CD4-positive, CD25-positive, alpha-beta regulatory T cell (primary cell): ENCODE measurements at regions not wholly inside any gene's neighbourhood (a gene's known extent, or its start where the extent isn't known, plus 50 kb on each side); places are given as distances from the start of the nearest gene placed in this dataset.
"Not testable (repeated sequence)": the region's sequence is repeated elsewhere in the genome, so short reads cannot be mapped to it uniquely, and the experiment has no call there.

Experiments
- ATAC-seq, 2 donors: fragments of 150-1000 bp; cut with Tn5 transposase; one replicate each; pipeline ENCODE4 v1.10.0; 2021; ENCODE audit warnings: low read depth in 2 of 2, moderate number of reproducible peaks in 2 of 2, moderate library complexity in 1 of 2
- DNase-seq, 3 donors: peaks; one replicate each; pipeline versions ENCODE4 v3.0.0 to v3.0.0-alpha.2; 2012 to 2022; ENCODE audit warnings: mixed read lengths in 1 of 3
- H3K27ac ChIP-seq: one replicate; pipeline ENCODE4 v1.7.0; 2013; ENCODE audit warnings: mild to moderate bottlenecking, low read length; ENCODE audit not compliant: insufficient read depth, poor library complexity, severe bottlenecking
- H3K27me3 ChIP-seq: one replicate; pipeline ENCODE4 v1.7.0; 2013; ENCODE audit warnings: low read length; ENCODE audit not compliant: control insufficient read depth, insufficient read depth
- H3K36me3 ChIP-seq: one replicate; pipeline ENCODE4 v1.7.0; 2013; ENCODE audit warnings: mild to moderate bottlenecking, low read length, moderate library complexity; ENCODE audit not compliant: control insufficient read depth, insufficient read depth
- H3K4me1 ChIP-seq: 2 replicates; pipeline ENCODE4 v1.7.0; 2013; ENCODE audit warnings: mild to moderate bottlenecking, low read length; ENCODE audit not compliant: insufficient read depth, control insufficient read depth, poor library complexity, severe bottlenecking
- H3K4me3 ChIP-seq: one replicate; pipeline ENCODE4 v1.7.0; 2013; ENCODE audit warnings: low read depth, mild to moderate bottlenecking, low read length, moderate library complexity
- H3K9me3 ChIP-seq, 2 experiments: 1 replicate in 1 of 2; 2 replicates in 1 of 2; pipeline ENCODE4 v1.7.0; 2013; ENCODE audit warnings: low read length in 2 of 2, mild to moderate bottlenecking in 1 of 2, moderate library complexity in 1 of 2; ENCODE audit not compliant: control insufficient read depth in 2 of 2
- H3K27ac Mint-ChIP-seq, 3 donors: one replicate each; pipeline ENCODE4 v1.8.0; 2020 to 2022; ENCODE audit warnings: mild to moderate bottlenecking in 3 of 3, mixed read lengths in 3 of 3, moderate library complexity in 2 of 3
- H3K27me3 Mint-ChIP-seq: one replicate; pipeline ENCODE4 v1.8.0; 2022; ENCODE audit warnings: mild to moderate bottlenecking, mixed read lengths
- H3K36me3 Mint-ChIP-seq: one replicate; pipeline ENCODE4 v1.8.0; 2020; ENCODE audit warnings: mixed read lengths
- H3K4me1 Mint-ChIP-seq, 4 donors: one replicate each; pipeline ENCODE4 v1.8.0; 2020 to 2022; ENCODE audit warnings: mixed read lengths in 4 of 4, mild to moderate bottlenecking in 1 of 4
- H3K4me3 Mint-ChIP-seq, 4 donors: one replicate each; pipeline ENCODE4 v1.8.0; 2020 to 2022; ENCODE audit warnings: mild to moderate bottlenecking in 4 of 4, mixed read lengths in 4 of 4, moderate library complexity in 3 of 4
- H3K9me3 Mint-ChIP-seq, 7 donors: one replicate each; pipeline ENCODE4 v1.8.0; 2020 to 2022; ENCODE audit warnings: mixed read lengths in 7 of 7, mild to moderate bottlenecking in 3 of 7, moderate library complexity in 2 of 7

DNA sequence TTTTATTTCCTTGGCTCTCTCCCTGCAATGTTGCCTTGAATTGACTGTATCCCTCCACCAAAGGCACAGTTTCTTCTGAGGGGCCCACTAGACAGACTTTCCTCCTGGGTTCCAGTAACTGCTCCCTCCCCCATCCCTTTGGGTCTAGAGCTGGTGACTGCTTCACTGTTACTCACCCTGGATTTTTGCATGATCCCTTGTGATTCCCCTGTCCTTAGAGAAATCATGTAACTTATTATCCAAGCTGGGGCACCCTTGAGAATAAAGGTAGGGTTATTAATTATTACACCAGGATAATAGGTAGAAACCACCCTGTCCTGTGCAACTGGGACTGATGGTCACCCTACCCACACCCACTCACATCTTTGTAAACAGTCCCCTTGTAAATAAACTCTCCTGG, 67.5 kb upstream of the FYN start:
- H3K27ac ChIP-seq: no peak overlapping the region
- H3K9me3 Mint-ChIP-seq: peaks cover 0 to 4% (median 0%) of the 10 kb centered on the region in 7 donors

DNA sequence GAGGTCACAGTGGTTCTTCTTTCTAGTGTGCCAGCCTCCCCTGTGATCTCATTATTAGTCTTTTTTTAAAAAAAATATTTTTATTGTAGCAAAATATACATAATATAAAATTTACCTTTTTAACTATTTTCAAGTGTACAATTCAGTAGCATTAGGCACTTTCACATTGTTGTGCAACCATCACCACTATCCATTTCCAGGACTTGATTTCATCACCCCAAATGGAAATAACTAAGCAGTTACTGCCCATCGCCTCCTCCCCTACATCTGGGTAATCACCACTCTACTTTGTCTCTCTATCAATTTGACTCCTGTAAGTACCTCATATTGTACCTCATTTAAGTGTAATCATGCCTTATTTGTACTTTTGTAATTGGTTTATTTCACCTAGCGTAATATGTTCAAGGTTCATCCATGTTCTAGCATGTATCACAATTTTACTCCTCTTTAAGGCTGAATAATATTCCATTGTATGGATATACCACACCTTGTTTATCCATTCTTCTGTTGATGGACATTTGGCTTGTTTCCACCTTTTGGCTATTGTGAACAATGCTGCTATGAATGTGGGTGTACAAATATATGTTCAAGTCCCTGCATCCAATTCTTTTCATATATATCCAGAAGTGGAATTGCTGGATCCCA, 68.6 kb upstream of the FYN start:
- DNase-seq (no peak), ATAC-seq (no peak)
- Histone ChIP-seq H3K9me3 (peaks cover 0 to 2% of the 10 kb centered on the region in 2 experiments), H3K4me3 (no peak overlapping the region), H3K27ac (no peak overlapping the region), H3K36me3 (no peaks in the 10 kb centered on the region), H3K27me3 (peaks cover 2% of the 10 kb centered on the region), H3K4me1 (no peaks in the 10 kb centered on the region)
- Mint-ChIP-seq H3K4me3 (no peak overlapping the region), H3K36me3 (no peaks in the 10 kb centered on the region), H3K9me3 (peaks cover 0 to 3% (median 0%) of the 10 kb centered on the region in 7 donors), H3K27ac (no peak overlapping the region), H3K27me3 (peaks cover under 1% of the 10 kb centered on the region), H3K4me1 (peaks cover 0 to 4% (median 0%) of the 10 kb centered on the region in 4 donors)

More for the DNA sequence above, 67.5 kb upstream of the FYN start:
- Histone ChIP-seq H3K9me3 (peaks cover 0 to 2% of the 10 kb centered on the region in 2 experiments), H3K27me3 (peaks cover 2% of the 10 kb centered on the region), H3K36me3 (no peaks in the 10 kb centered on the region), H3K4me3 (no peak overlapping the region), H3K4me1 (no peaks in the 10 kb centered on the region)
- ATAC-seq: no peak
- Mint-ChIP-seq H3K4me1 (peaks cover 0 to 4% (median 0%) of the 10 kb centered on the region in 4 donors), H3K27me3 (no peaks in the 10 kb centered on the region), H3K4me3 (no peak overlapping the region), H3K27ac (no peak overlapping the region), H3K36me3 (no peaks in the 10 kb centered on the region)
- DNase-seq: no peak

DNA sequence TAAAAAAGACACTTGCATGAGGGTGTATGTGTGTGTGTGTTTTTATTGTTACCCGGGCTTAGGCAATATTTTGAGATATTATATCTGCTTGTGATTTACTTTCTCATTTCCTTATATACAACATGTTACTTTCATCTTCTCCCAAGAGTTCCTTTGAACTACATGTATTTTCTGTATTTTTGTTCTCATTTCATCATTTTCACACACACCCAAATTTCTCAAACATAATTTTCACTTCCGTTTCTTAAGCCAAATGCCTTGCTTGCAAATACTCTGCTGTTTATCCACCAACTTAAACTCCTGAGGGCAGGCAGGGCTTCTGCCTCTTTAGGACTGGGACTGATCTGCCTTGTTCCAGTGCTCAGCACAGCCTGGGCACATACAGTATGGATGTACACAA, 69.3 kb upstream of the FYN start:
- Mint-ChIP-seq H3K27me3 (peaks cover 5% of the 10 kb centered on the region), H3K27ac (no peak overlapping the region), H3K4me1 (peaks cover 0 to 4% (median 0%) of the 10 kb centered on the region in 4 donors), H3K4me3 (no peak overlapping the region), H3K9me3 (peaks cover 0 to 3% (median 0%) of the 10 kb centered on the region in 7 donors), H3K36me3 (no peaks in the 10 kb centered on the region)
- Histone ChIP-seq H3K27ac (no peak overlapping the region), H3K9me3 (peaks cover 0 to 2% of the 10 kb centered on the region in 2 experiments), H3K27me3 (peaks cover 2% of the 10 kb centered on the region), H3K4me1 (no peaks in the 10 kb centered on the region), H3K36me3 (no peaks in the 10 kb centered on the region), H3K4me3 (no peak overlapping the region)
- DNase-seq: no peak
- no peak for ATAC-seq

DNA sequence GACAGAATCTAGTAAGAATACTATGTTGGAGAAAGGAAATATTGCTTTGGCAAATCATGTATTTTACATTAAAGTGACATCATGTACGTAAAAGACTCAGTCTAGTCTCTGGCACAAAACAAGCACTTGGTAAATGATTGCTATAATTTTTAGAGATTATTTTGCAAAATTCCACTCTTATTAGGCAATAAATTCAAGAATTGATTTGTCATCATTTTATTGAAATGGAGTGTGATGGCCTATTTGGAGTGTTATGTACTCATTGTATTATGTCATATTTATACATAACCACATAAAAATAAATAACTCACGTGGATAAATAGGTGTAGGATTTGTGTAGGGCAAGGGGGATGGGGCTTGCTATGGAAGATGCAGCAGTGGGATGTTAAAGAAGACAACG, 70.0 kb upstream of the FYN start:
- peaks cover 0 to 2% of the 10 kb centered on the region in 2 experiments for H3K9me3 ChIP-seq
- H3K27ac Mint-ChIP-seq: peak overlapping the region in 1 of 3 donors; percentile 67
- H3K4me3 Mint-ChIP-seq: no peak overlapping the region
- no peaks in the 10 kb centered on the region for H3K36me3 Mint-ChIP-seq
- H3K4me3 ChIP-seq: no peak overlapping the region
- H3K4me1 ChIP-seq: no peaks in the 10 kb centered on the region
- H3K27me3 ChIP-seq: no peaks in the 10 kb centered on the region
- H3K9me3 Mint-ChIP-seq: peaks cover 0 to 3% (median 0%) of the 10 kb centered on the region in 7 donors
- H3K27ac ChIP-seq: no peak overlapping the region
- DNase-seq (no peak), ATAC-seq (no peak)
- no peaks in the 10 kb centered on the region for H3K36me3 ChIP-seq
- H3K27me3 Mint-ChIP-seq: peaks cover 9% of the 10 kb centered on the region
- H3K4me1 Mint-ChIP-seq: peaks cover 0 to 4% (median 0%) of the 10 kb centered on the region in 4 donors

DNA sequence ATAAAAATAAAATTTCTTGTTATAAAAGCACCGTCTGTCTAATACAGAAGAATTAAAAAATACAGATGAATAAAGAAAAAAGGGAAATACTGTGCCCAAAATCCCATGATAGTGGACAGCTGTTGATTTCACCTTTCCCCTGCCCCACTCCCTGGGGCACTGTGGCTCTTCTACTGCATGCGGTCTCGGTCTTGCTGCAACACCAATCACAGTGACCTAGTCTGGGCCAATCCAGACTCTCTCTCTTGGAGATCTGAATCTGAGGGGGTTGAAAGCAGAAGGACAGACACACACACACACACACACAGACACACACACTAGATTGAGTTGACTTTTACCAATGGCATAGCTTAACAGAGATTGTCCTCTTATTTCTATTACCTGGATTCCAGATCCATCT, 70.5 kb upstream of the FYN start:
- H3K27me3 ChIP-seq: no peaks in the 10 kb centered on the region
- H3K9me3 ChIP-seq: peaks cover 0 to 2% of the 10 kb centered on the region in 2 experiments
- no peak overlapping the region for H3K27ac Mint-ChIP-seq
- peaks cover 0 to 8% (median 0%) of the 10 kb centered on the region in 4 donors for H3K4me1 Mint-ChIP-seq
- DNase-seq (no peak), ATAC-seq (no peak)
- no peak overlapping the region for H3K27ac ChIP-seq
- no peak overlapping the region for H3K4me3 Mint-ChIP-seq
- H3K36me3 Mint-ChIP-seq: no peaks in the 10 kb centered on the region
- no peaks in the 10 kb centered on the region for H3K4me1 ChIP-seq
- H3K36me3 ChIP-seq: no peaks in the 10 kb centered on the region
- H3K4me3 ChIP-seq: no peak overlapping the region
- H3K9me3 Mint-ChIP-seq: peaks cover 0 to 3% (median 0%) of the 10 kb centered on the region in 7 donors
- H3K27me3 Mint-ChIP-seq: peaks cover 13% of the 10 kb centered on the region

DNA sequence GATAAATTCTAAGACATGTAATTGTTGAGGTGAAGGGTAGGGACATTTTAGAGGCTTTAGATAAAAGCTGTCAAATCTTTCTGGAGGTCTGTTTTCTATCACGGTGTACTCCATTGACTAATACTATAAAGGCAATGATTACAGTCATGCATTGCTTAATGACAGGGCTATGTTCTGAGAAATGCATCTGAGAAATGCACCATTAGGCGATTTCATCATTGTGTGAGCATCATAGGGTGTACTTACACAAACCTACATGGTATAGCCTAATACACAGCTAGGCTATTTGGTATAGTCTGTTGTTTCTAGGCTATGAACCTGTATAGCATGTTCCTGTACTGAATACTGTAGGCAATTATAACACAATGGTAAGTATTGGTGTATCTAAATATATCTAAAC, 71.3 kb upstream of the FYN start:
- H3K36me3 ChIP-seq: no peaks in the 10 kb centered on the region
- Mint-ChIP-seq H3K27ac (no peak overlapping the region), H3K9me3 (peaks cover 0 to 3% (median 0%) of the 10 kb centered on the region in 7 donors), H3K4me3 (no peak overlapping the region), H3K27me3 (peaks cover 15% of the 10 kb centered on the region), H3K4me1 (peaks cover 0 to 8% (median 0%) of the 10 kb centered on the region in 4 donors), H3K36me3 (no peaks in the 10 kb centered on the region)
- peaks cover 3% of the 10 kb centered on the region for H3K27me3 ChIP-seq
- DNase-seq (no peak), ATAC-seq (no peak)
- H3K9me3 ChIP-seq: peaks cover 0 to 2% of the 10 kb centered on the region in 2 experiments
- no peak overlapping the region for H3K4me3 ChIP-seq
- H3K27ac ChIP-seq: no peak overlapping the region
- no peaks in the 10 kb centered on the region for H3K4me1 ChIP-seq

DNA sequence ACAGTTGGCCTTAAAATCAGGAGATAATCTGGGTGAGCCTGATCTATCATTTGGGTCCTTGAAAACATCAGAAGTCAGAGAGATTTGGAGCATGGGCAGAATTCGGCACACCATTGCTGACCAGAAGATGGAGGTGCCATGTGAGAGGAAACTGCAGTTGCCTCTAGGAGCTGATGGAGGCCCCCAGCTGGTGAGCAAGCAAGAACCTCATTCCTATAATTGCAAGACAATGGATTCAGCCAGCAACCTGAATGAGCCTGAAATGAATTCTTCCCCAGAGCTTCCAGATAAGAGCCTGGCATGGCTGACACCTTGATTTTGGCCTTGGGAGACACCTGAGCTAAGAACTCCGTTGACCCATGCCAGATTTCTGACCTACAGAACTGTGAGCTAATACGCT, 76.3 kb upstream of the FYN start:
- no peaks in the 10 kb centered on the region for H3K4me1 ChIP-seq
- no peak overlapping the region for H3K4me3 Mint-ChIP-seq
- H3K4me1 Mint-ChIP-seq: peaks cover 0 to 7% (median 2%) of the 10 kb centered on the region in 4 donors
- H3K36me3 Mint-ChIP-seq: no peaks in the 10 kb centered on the region
- H3K27me3 ChIP-seq: peaks cover 3% of the 10 kb centered on the region
- ATAC-seq (no peak), DNase-seq (no peak)
- H3K36me3 ChIP-seq: no peaks in the 10 kb centered on the region
- H3K9me3 Mint-ChIP-seq: no peaks in the 10 kb centered on the region
- H3K9me3 ChIP-seq: no peaks in the 10 kb centered on the region
- H3K27me3 Mint-ChIP-seq: peaks cover 28% of the 10 kb centered on the region
- H3K4me3 ChIP-seq: no peak overlapping the region
- no peak overlapping the region for H3K27ac ChIP-seq
- H3K27ac Mint-ChIP-seq: no peak overlapping the region

DNA sequence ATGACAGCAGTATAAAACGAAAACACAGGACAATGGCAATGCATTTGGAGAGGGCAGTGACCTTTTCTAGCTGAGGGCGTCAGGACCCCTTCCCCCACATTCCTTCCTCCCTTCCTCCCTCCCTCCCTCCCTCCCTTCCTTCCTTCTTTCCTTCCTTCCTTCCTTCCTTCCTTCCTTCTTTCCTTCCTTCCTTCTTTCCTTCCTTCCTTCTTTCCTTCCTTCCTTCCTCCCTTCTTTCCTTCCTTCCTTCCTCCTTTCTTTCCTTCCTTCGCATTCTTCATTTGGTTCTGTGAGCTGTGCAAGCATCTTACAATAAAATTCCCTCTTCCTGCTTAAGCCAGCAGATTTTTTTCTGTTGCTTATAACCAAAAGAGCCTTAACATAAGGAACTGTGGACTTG, 76.7 kb upstream of the FYN start:
- Mint-ChIP-seq H3K27ac (peak overlapping the region in 2 of 3 donors; percentile 19 to 37), H3K27me3 (peaks cover 28% of the 10 kb centered on the region)
- H3K9me3 ChIP-seq, DNase-seq, H3K9me3 Mint-ChIP-seq, H3K4me1 ChIP-seq, H3K27me3 ChIP-seq, ATAC-seq, H3K27ac ChIP-seq, H3K4me1 Mint-ChIP-seq, H3K4me3 Mint-ChIP-seq, H3K36me3 ChIP-seq, H3K36me3 Mint-ChIP-seq, H3K4me3 ChIP-seq: not testable (repeated sequence)
